HCEC 1CT (cell line): ENCODE measurements at regions not wholly inside any gene's neighbourhood (a gene's known extent, or its start where the extent isn't known, plus 50 kb on each side); places are given as distances from the start of the nearest gene placed in this dataset.

Source experiments
- DNase-seq: peaks from one replicate; pipeline ENCODE4 v3.0.0-alpha.2; 2017

DNA sequence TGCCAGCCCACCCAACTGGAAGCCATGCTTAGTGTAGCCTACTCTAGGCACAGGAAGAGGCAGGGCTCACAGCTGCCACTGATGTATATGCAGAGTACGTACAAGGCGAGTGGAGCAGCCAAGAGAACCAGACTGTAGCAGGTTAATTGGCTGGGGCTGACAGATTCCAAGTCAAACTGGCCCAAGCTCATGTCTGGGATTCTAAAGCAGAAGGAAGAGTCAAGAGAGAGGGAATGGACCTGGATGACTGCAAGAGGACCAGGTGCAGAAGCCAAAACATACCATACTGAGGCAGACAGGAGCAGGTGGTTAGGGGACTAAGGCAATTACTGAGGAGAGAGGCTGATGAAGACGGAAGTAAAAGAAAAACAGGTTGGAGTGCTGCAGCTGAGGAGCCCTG lies 51.3 kb upstream of the LRRN2 start:
- DNase-seq: no peak

DNA sequence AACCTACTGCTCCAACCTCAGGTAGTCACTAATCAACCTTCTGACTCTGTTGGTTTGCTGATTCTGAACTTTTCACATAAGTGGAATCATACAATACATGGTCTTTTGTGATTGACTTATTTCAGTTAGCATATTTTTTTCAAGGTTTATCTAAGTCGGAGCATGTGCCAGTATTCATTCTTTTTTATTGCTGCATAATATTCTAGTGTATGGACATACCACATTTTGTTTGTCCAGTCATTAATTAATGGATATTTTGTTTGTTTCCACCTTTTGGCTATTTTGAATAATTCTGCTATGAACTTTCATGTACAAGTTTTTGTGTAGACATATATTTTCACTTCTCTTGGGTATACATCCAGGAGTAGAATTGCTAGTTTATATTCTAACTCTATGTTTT lies 53.0 kb upstream of the LRRN2 start:
- DNase-seq: no peak

DNA sequence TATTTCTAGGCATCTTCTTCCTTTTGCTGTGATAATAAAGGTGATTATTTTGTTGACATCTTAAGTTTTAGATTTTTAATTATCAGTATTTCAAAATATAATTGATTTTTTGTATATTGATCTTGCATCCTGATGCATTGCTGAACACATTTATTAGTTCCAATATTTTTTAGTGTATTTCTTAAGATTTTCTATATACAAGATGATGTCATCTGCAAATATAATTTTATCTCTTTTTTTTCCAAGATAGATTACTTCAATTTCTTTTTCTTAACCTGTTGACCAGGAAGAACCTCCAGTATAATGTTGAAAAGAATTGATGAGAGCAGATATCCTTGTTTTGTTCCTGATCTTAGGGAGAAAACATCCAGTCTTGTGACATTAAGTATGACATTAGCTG lies 54.8 kb upstream of the LRRN2 start:
- no peak for DNase-seq

DNA sequence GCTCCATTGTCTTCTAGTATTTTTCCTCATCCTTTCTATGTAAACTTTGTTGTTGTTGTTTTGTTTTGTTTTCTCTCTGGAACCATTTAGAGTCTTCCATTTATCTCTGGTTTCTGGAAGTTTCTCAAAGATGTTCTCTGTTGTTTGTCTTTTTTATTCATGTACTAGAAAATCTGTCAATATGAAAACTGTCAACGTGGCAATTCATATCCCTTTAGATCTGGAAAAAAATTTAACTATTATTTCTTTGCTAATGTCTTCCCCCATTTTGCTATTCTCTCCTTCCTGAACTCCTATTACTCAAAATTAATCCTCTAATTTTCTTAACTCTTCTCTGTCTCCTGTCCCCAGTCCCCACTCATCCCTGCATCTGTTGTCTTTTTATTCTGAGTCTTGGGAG lies 55.9 kb upstream of the LRRN2 start:
- DNase-seq: no peak

DNA sequence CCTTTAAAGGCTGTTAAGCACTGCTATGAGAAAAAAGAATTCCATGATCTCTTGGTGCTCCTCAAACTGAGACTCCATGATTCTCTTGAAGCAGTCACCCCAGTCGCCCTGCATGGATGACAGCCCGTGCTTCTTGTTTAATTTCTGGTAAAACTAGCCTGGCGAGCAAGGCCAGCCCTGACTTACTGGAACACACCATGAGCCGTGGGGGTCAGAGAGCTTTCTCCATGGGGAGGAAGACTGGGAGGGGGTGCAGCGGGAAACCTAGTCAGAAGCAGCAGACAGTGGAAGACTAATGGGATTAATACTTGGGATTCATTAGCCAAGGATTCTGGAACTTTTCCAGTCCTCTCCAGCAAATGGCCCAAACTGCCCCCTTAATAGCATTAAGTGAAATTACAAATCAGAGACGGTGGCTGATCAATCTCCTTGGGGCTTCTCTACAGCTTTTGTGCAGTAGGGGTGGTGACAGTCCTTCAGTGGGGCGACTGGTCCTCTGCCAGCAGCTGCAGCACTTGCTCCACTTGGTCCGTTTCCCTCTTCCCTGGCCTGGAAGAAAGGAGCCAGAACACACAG lies 57.2 kb upstream of the LRRN2 start:
- no peak for DNase-seq

DNA sequence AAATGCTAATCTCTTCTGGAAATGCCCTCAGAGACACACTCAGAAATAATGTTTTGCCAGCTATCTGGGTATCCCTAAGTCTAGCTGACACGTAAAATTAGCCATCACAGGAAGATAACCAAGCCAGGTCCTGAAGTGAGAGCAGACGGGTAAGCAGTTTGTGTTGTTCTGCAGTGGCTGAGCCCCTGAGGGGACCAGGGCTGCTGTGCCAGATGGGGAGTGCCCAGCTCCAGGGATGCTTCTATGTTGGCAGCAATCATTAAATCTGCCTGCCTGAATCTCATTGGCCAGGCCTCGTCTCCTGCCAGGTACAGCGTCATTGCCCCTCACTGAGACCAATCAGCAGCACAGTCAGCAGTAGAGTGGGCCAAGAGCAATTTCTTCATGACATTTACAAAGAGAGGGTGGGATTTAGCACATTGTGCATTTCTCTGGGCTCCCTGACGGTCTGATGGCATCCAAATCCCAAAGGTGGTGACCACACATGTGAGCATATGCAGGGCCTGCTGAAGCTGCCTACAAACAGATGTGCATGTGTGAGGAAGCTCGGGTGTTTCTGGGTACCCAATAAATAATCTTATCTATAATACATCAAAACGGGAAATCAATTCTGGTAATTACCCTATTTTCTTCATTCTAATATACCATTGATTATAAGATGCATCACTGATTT lies 58.7 kb upstream of the LRRN2 start:
- DNase-seq: no peak

DNA sequence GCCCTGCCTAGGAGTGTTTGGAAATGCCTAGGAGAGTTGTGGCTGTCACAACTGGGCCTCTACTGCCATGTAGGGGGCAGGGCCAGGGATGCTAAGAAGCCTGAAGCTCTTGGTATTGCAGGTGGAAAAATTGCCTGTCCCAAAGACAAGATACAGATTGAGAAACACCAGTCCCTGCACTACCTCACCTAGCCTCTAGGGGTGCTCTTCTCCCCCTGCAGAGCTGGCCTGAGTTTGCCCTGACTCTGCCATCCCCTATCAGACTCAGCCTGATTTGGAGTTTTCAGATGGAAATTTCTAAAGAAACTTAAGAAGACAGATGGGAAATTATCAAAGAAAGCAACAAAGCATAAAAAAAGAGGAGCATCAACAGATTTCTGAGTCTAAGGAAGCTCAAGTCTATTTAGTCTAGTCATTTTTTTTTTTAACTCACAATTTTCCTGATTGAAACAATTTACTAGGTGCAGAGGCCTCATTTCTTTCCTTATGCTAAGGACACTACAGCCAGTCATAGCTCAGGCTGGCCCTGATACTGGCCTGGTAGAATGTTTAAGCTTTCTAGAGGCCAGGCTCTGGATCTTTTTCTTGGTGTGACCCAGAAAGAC lies 61.4 kb upstream of the LRRN2 start:
- peak; percentile 25 for DNase-seq

DNA sequence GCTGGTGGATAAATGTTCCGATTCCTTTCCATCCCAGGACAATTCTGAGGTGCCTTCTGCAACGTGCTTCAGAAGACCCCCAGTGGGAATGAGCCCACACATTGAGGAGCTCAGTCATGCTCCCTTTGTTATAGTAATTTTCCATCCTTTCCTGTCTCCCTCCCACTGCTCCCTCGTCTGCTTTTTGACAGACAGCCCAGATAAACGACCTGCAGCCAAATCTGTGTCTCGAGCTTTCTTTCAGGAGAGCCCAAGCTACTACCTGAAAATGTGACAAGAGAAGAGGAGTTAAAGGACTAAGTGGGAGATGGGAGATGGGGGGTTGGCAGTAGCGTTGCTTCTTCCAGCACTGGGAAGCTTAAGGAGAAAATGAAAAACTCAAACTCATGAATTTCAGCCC lies 65.9 kb upstream of the LRRN2 start:
- DNase-seq: no peak

DNA sequence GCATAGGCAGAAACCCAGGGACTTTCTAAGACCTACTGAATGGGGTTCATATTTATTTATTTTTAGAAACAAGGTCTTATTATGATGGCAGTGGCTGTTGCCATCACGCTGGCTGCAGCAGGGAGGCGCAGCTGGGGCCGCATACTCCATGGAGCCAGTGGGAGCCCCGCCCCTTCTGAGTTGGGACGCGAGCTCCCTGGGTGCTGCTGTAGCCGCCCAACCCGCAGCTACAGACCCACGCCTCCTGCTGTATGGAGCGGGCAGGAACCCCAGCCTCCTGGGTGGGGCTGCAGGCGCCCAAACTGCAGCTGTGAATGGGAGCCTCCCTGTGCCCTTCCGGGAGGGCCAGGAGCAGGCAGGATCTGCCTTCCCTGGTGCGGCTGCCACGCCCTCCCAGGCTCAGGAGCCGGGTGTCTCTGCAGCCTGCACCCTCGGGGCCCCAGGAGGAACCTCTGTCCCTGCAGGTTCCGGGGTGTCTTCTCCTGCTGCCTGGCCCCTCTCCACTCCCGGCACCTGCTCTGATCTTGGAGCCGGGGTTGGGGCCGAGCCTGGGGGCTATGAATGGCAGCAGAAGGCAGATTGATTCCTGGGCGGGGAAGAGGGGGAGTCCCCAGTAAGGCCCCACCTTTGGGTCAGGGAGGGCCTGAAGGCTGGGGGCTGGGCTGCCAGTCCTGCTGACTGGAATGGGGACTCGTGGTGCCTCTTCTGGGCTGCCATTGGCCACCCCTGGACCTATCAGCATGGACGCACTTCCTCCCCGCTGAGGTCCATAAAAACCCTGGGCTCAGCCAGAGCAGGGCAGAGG lies 66.5 kb upstream of the LRRN2 start:
- DNase-seq: no peak

DNA sequence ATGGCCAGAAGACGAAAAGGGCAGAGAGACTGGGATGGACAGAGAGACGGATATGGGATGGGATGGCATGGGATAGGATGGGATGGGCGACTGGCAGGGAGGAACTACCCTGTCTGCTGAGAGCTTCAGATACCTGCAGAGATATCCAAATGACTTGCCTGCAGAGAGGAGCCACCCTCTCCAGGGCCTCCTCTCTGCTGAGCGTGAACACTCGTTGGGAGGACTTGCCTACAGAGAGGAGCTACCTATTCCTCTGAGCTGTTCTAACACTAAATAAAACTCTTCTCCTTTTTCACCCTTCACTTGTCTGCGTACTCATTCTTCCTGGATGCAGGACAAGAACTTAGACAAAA lies 67.1 kb upstream of the LRRN2 start:
- DNase-seq: no peak

DNA sequence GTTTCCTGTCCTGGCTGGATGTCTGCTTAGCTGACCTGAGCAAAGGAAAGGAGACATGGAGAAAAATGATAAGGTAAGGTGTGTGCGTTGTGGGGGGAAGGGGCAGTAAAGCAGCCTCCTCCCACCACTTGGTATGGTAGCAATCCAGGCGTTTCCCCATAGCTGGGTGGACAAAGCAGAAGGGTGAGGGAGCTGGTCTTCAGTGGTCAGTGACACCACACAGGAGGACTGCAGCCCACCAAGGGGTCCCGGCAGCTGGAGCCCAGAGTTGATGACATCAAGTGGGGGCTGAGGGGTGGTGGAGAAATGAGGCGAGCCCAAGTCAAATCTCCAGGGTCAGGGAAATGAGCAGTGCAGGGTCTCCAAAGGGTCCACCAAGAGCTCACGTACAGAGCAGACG lies 69.3 kb upstream of the LRRN2 start:
- DNase-seq: no peak

DNA sequence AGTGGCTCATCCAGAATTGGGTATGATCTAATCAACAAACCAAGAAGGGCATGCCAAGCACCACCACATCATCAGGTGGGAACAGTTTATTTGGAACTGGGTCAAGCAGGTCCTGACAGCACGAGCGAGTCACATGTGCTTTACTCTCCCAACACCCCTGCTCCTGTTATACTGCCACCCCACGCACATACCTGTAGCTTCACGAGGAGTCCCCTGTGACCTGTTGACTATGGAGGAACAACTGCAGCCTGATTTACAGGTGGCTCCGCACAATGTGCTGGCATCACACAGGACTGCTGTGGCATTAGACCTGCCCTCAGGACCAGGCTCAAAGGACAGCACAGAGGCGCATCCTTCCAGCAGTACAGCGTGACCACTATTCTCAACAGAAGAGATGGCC lies 70.8 kb upstream of the LRRN2 start:
- no peak for DNase-seq

DNA sequence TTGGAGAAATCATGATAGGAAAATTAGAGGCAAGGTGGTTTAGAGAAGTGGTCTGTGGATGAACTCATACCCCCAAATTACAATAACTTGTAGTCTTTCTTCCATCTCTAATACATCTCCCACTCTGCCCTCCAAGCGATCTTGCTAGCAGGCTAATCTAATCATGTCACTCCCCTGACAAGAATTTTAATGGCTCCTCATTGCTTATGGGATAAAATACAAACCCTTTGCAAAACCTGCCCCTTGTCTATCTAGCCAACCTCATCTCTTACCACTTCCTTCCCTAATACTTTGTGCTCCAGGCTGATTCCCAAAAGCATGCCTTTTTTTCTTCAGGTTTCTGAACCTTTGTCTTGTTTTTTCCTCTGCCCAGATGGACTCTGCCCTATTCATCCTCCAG lies 71.3 kb upstream of the LRRN2 start:
- DNase-seq: no peak

DNA sequence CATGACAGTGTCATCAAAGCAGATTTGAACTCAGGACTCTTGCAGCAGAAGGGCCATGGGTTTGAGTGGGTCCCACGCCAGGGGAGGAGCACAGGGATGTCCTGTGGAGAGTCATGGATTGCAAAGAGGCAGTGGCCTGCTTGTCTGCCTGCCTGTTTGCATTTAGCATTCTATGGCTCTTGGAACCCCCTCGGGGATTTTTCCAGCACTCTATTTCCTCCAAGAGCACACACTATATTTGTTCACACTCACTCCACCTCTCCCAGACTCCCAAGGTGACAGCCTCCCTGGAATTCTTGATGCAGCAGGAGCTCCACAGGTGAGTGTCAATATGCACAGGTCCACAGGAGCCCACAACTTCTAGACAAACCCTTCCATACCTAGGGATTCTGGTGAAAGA lies 73.1 kb upstream of the LRRN2 start:
- no peak for DNase-seq

DNA sequence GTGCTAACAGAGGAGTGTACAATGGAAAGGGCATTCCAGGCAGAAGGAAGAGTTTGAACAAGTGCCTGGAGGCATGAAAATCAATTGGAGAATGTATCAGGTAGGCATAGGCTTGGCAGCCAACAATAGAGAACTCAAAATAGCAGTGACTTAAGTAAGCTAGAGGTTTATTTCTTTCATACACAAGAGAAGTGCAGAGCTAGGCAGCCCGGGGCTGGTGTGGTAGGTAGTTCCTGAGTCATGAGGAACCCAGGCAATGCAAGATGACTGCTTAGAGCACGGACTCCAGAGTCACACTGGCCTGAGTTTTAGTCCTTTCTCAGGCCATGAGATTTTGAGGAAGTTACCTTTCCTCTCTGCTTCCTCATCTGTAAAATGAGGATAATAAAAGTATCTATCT lies 74.8 kb upstream of the LRRN2 start:
- no peak for DNase-seq

DNA sequence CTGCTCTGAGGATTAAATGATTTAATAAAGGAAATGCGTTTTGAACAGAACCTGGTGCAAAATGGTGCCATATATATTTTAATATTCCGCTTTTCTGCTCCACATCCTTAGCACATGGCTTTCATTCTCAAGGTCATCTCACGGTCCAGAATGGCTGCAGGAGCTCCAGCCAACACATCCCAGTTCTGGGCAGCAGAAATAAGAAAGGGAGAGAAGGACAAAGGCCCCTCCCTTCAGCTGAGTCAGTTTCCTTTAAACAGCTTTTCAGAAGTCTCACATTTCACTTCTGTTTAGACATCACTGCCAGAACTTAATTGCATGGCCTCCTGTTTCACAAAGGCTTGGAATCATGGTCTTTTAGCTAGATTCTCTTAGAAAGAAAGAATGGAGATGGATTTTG lies 75.2 kb upstream of the LRRN2 start:
- no peak for DNase-seq

DNA sequence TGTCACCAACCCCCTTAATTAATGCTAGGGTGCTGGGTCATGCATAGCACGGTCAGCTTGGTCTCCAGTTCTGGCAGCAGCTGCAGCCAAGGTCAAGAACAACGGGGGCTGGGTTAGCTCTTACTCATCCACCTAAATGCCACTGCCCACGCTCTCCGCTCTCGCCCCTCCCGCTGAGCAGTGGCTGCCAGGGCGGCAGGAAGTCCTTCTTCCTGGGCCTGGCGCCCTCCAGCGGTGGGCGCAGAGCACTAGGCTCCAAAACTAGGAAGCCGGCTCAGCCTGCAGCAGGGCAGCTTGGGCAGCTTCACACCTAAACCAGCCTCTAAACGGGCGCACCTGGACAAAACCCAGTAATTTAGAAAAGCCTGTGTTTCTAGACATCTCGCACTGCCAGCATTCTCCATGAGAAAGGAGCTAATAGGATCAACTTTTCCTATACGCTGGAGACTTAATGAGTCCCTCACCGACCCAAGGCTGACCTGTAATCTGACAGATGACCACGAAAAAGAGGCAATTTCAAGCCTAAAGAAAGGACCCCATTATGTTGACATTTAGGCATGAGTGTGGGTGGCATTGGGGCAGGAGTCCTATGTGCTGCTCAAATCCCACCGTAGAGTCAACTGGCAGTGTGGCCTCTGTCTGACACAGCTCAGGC lies 78.4 kb upstream of the LRRN2 start:
- DNase-seq: peak; percentile 73

DNA sequence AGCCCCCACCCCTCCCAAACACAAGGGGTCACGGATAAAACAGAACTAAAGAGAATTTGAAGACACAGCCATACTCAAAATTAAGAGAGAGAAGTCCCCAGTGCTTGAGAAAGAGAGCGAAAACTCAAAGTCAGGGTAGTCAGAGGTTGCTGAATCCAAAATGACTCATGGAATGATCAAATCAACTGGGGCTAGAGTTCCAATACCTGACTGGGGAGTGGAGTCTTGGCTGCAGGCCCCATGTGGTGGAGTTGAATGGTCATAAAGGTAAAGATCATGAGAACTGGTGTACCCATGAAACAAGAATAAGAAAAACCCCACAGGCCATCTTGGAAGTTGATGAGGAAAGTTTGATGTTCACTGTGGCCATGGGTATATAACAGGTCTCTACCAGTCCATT lies 84.5 kb upstream of the LRRN2 start:
- DNase-seq: no peak

DNA sequence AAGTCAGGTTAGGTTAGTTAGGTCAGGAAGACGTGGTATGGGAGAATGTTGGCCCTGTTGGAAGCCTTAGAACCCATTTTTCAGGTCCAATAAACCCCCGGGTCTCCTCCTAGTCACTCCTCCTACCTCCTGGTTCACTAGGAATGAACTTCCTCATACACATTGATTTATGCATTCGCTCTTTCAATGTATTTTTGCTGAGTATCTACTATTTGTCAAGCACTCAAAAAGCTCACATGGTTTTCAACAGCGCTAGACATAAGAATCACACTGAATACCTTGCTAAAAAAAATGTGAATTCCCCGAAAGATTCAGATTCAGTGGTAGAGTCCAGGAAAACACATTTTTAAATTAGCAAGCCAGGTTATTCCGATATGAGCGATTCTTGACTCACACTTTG lies 85.8 kb upstream of the LRRN2 start:
- no peak for DNase-seq

DNA sequence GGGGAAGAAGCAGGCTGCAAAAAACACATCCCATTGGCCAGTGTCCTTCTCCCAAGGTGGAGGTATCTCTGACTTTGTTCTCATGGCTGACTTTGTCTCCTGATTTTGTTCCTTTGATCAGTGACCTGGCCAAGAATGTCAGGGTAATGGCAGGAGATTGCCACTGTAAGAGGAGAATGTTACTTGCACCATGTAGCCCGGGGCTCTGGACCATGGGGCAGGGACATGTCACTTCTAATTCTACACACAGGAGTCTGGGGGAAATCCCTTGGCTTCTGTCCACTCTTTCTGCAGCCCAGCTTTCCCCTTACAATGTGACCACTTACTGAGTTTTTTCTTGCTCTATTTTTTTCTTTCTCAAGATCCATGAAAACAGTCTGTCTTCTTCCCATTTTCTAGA lies 87.7 kb upstream of the LRRN2 start:
- no peak for DNase-seq

DNA sequence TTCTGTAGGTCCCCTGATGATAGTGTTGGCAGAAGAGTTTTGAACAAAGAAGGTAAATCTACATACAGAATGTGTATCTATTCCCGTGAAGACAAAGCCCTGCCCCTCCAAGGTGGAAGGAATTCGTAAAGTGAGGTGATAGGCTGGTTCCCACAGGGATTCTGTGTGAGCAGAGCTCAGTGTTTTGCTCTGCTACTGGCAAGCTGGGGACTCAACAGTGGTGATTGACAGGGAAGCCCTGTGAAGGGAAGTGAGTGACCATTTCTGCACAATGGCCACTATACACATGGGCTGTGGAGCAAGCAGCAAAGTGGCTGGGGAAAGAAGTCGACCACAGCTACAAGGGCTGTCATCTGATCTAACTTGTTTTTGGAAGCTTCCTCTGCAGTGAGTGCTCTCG lies 90.0 kb upstream of the LRRN2 start:
- DNase-seq: no peak

DNA sequence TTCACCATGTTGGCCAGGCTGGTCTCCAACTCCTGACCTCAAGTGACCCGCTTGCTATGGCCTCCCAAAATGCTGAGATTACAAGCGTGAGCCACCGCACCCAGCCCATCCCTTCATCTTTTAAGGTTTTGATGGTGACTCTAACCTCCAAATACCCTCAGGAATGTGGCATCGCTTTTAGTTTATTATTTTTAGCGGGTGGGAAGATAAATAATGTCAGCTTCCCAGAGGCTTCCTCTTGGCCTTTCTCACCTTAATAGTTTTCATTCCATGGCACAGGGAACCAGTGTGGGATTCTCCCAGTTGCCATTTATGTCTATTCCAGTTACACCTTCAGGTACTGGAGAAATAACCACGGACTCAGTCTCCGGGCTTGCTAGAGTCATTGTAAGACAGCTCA lies 92.1 kb upstream of the LRRN2 start:
- no peak for DNase-seq

DNA sequence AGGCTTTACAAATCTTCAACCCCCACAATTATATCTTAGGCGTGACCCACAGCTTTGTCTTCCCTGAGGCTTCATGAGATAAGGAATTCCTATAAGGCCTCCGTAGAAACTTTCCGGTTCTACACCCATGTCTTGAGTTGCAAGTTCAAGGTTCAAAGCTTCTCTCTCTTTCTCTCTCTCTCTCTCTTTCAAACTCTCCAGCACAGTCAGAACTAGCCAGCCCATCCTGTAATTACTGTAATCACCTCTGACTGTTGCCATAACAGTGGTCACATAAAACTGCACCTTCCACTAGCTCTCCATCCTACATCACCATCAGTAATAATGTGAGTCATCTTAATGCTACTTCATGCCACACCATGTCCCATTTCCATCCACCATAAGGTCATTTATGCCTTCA lies 90.0 kb upstream of the NFASC start:
- no peak for DNase-seq
